ENCODE measurements at regions not wholly inside any gene's neighbourhood (a gene's known extent, or its start where the extent isn't known, plus 50 kb on each side); places are given as distances from the start of the nearest gene placed in this dataset.

DNA sequence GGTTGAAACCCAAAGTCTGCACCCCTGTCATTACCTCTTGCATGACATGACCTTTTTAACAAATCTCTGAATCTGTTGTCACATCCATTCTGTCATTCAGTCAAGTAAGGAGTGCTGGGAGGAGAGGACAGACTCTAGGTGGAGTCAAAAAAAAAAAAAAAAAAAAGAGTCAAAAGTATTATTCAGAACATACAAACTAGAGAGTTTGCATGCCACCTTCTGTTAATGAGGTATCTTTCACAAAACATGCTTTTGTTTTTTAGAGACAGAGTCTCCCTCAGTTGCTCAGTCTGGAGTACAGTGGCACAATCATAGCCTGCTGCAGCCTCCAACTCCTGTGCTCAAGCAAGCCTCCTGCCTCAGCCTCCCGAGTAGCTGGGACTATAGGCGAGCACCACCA, 81.6 kb upstream of the ARMC3 start:
- no peak for TF ChIP-seq GATA2 (IDR thresholded peaks at IDR 0.05; ENCODE audit: low read depth, low read length)
- no peak for TF ChIP-seq GATA3 (IDR thresholded peaks at IDR 0.05; ENCODE audit: low read depth, low read length)
